ENCODE measurements at regions not wholly inside any gene's neighbourhood (a gene's known extent, or its start where the extent isn't known, plus 50 kb on each side); places are given as distances from the start of the nearest gene placed in this dataset.
"Not testable (repeated sequence)": the region's sequence is repeated elsewhere in the genome, so short reads cannot be mapped to it uniquely, and the experiment has no call there.

- not testable (repeated sequence) for TF ChIP-seq EED (IDR thresholded peaks at IDR 0.05; ENCODE audit: low read depth); HDAC6 (IDR thresholded peaks at IDR 0.05; ENCODE audit: unreplicated experiment); POLR2AphosphoS5 (IDR thresholded peaks at IDR 0.05; ENCODE audit: low read length); ATF3 (IDR thresholded peaks at IDR 0.05; ENCODE audit: borderline replicate concordance, extremely low read depth, low read depth, low read length); EP300 (IDR thresholded peaks at IDR 0.05; ENCODE audit: borderline replicate concordance in 1 of 2, control insufficient read depth in 1 of 2, low read depth in 2 of 2, low read length in 2 of 2)
- TF ChIP-seq, protein P1, sequence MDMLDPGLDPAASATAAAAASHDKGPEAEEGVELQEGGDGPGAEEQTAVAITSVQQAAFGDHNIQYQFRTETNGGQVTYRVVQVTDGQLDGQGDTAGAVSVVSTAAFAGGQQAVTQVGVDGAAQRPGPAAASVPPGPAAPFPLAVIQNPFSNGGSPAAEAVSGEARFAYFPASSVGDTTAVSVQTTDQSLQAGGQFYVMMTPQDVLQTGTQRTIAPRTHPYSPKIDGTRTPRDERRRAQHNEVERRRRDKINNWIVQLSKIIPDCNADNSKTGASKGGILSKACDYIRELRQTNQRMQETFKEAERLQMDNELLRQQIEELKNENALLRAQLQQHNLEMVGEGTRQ (IDR thresholded peaks at IDR 0.05; ENCODE audit: borderline replicate concordance, low read depth, low read length) = not testable (repeated sequence)
Observed at GRCh38 chr12:59108516-59108915, 188.2 kb upstream of the LRIG3 start.

All from GM12878 (cell line).